Peyer's patch (tissue), 4 donors: ENCODE measurements at regions not wholly inside any gene's neighbourhood (a gene's known extent, or its start where the extent isn't known, plus 50 kb on each side); places are given as distances from the start of the nearest gene placed in this dataset.

Source experiments
- DNase-seq, 3 donors: peaks; one replicate each; pipeline ENCODE4 v3.0.0-alpha.2; 2017 to 2019
- H3K27ac ChIP-seq, 4 donors: fragments of 200-600 bp; sonication (generic); one replicate each; pipeline ENCODE4 v1.5.1; 2016 to 2019
- H3K27me3 ChIP-seq, 2 donors: fragments of 200-600 bp; sonication (generic); one replicate each; pipeline ENCODE4 v1.5.1; 2019
- H3K36me3 ChIP-seq, 3 donors: fragments of 200-600 bp; sonication (generic); one replicate each; pipeline ENCODE4 v1.5.1; 2016 to 2019
- H3K4me1 ChIP-seq, 4 donors: fragments of 200-600 bp; sonication (generic); one replicate each; pipeline ENCODE4 v1.5.1; 2016 to 2019
- H3K4me3 ChIP-seq, 4 donors: fragments of 200-600 bp; sonication (generic); 1 replicate in 3 of 4; 2 replicates in 1 of 4; pipeline ENCODE4 v1.5.1; 2016 to 2019; ENCODE audit warnings: mild to moderate bottlenecking in 1 of 4
- H3K9me3 ChIP-seq, 4 donors: fragments of 200-600 bp; sonication (generic); one replicate each; pipeline ENCODE4 v1.5.1; 2016 to 2019; ENCODE audit warnings: mild to moderate bottlenecking in 1 of 4
- CTCF ChIP-seq, 6 experiments: fragments of 450-650 bp in 4 of 6; fragments of 200-600 bp in 2 of 6; sonication (generic) in 1 of 6; IDR thresholded peaks; one replicate each; pipeline ENCODE4 v1.5.1; 2017 to 2019; ENCODE audit warnings: antibody characterized with exemption in 6 of 6, mild to moderate bottlenecking in 3 of 6, moderate library complexity in 1 of 6
- POLR2A ChIP-seq, 2 donors: fragments of 450-650 bp; IDR thresholded peaks; one replicate each; pipeline ENCODE4 v1.5.1; 2017; ENCODE audit warnings: antibody characterized with exemption in 2 of 2, mild to moderate bottlenecking in 2 of 2, moderate library complexity in 2 of 2

- Histone ChIP-seq H3K27ac (no peak overlapping the region), H3K27me3 (no peaks in the 10 kb centered on the region), H3K36me3 (no peaks in the 10 kb centered on the region), H3K4me1 (no peaks in the 10 kb centered on the region), H3K9me3 (no peaks in the 10 kb centered on the region), H3K4me3 (no peak overlapping the region)
- TF ChIP-seq CTCF (IDR thresholded peaks at IDR 0.05), result no peak
- TF ChIP-seq POLR2A (IDR thresholded peaks at IDR 0.05), result no peak
- DNase-seq, result no peak
These were observed 1765.9 kb downstream of the PLA2G4A start for GRCh38 chr1:188594542-188595235.

- DNase-seq, result no peak
- no peaks in the 10 kb centered on the region for H3K4me1 ChIP-seq
- no peak for TF ChIP-seq CTCF (IDR thresholded peaks at IDR 0.05)
- TF ChIP-seq POLR2A (IDR thresholded peaks at IDR 0.05), result no peak
- no peaks in the 10 kb centered on the region for H3K27me3 ChIP-seq
- H3K36me3 ChIP-seq, result no peaks in the 10 kb centered on the region
- no peaks in the 10 kb centered on the region for H3K9me3 ChIP-seq
- no peak overlapping the region for H3K4me3 ChIP-seq
- H3K27ac ChIP-seq, result no peak overlapping the region
These were observed 1770.6 kb downstream of the PLA2G4A start for GRCh38 chr1:188599313-188599712.

- no peak for DNase-seq
- Histone ChIP-seq H3K27ac (no peak overlapping the region), H3K9me3 (no peaks in the 10 kb centered on the region), H3K36me3 (no peaks in the 10 kb centered on the region), H3K4me3 (no peak overlapping the region), H3K4me1 (no peaks in the 10 kb centered on the region), H3K27me3 (no peaks in the 10 kb centered on the region)
- TF ChIP-seq CTCF (IDR thresholded peaks at IDR 0.05) (no peak), POLR2A (IDR thresholded peaks at IDR 0.05) (no peak)
These were observed 1782.7 kb downstream of the PLA2G4A start for GRCh38 chr1:188611432-188611831.

GRCh38 chr1:188615321-188615720 is 1786.6 kb downstream of the PLA2G4A start:
- DNase-seq, result no peak

GRCh38 chr1:188620236-188620635 is 1791.5 kb downstream of the PLA2G4A start:
- Histone ChIP-seq H3K4me3 (no peak overlapping the region), H3K9me3 (no peaks in the 10 kb centered on the region), H3K27ac (no peak overlapping the region), H3K36me3 (no peaks in the 10 kb centered on the region), H3K27me3 (no peaks in the 10 kb centered on the region), H3K4me1 (no peaks in the 10 kb centered on the region)
- DNase-seq, result no peak
- TF ChIP-seq CTCF (IDR thresholded peaks at IDR 0.05) (no peak), POLR2A (IDR thresholded peaks at IDR 0.05) (no peak)

More at GRCh38 chr1:188615321-188615720, 1786.6 kb downstream of the PLA2G4A start:
- Histone ChIP-seq H3K27ac (no peak overlapping the region), H3K4me1 (no peaks in the 10 kb centered on the region), H3K27me3 (no peaks in the 10 kb centered on the region), H3K36me3 (no peaks in the 10 kb centered on the region), H3K4me3 (no peak overlapping the region), H3K9me3 (no peaks in the 10 kb centered on the region)
- TF ChIP-seq CTCF (IDR thresholded peaks at IDR 0.05) (no peak), POLR2A (IDR thresholded peaks at IDR 0.05) (no peak)
